ENCODE measurements at regions not wholly inside any gene's neighbourhood (a gene's known extent, or its start where the extent isn't known, plus 50 kb on each side); places are given as distances from the start of the nearest gene placed in this dataset.

DNA sequence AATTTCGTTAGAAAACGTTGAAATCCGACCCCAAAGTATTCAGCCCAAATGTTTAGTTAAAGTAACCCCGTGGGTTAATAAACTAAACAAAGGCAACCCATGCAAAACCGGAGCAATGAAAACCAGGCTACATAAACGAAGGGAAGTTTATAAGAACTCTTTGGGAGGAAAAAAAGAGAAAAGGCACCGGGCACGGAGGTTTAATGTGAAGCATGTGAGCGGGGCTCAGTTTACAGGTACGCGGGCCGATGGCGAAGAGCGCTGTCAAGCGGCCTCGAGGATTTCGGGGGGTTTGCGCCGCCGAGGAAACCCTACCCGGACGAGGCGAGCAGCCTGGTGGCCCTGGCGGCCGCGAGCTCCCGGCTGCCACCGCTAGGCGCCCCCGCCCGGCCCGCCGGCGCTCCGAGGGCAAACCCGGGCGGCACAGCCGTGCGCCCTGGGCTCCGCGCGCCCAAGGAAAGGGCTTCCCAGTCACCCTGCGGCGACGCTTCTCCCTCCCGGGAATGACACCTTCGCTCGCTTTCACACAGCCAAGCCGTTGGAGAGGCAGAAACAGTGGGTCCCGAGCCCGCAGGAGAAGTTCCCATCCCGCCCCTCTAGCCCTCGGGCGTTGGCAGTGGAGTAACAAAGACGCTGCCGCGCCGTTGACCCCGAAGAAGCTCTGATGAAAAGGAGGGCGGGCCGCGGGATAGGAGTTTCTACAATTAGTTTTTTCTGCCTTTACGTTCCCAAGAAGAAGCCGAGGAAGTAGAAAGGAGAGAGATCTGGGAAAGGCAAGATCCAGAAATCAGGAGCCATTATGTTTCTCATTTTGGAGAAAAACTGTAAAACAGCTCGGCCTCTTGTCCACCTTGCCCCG, 126.0 kb downstream of the TMEM174 start:
- TF ChIP-seq, protein P1, sequence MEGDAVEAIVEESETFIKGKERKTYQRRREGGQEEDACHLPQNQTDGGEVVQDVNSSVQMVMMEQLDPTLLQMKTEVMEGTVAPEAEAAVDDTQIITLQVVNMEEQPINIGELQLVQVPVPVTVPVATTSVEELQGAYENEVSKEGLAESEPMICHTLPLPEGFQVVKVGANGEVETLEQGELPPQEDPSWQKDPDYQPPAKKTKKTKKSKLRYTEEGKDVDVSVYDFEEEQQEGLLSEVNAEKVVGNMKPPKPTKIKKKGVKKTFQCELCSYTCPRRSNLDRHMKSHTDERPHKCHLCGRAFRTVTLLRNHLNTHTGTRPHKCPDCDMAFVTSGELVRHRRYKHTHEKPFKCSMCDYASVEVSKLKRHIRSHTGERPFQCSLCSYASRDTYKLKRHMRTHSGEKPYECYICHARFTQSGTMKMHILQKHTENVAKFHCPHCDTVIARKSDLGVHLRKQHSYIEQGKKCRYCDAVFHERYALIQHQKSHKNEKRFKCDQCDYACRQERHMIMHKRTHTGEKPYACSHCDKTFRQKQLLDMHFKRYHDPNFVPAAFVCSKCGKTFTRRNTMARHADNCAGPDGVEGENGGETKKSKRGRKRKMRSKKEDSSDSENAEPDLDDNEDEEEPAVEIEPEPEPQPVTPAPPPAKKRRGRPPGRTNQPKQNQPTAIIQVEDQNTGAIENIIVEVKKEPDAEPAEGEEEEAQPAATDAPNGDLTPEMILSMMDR (IDR thresholded peaks at IDR 0.05; ENCODE audit: borderline replicate concordance, control extremely low read depth, extremely low read depth, insufficient read depth, missing control alignments), result no peak
- peak; percentile 30 for DNase-seq (ENCODE audit: low spot score)
- in situ Hi-C loops (cut with MboI; ENCODE audit: low sequenced_read_pairs, unreplicated experiment), result loop anchor here (10.0 kb wide), 1 partner anchor 74 kb away; no protein-coding TSS in a partner anchor

DNA sequence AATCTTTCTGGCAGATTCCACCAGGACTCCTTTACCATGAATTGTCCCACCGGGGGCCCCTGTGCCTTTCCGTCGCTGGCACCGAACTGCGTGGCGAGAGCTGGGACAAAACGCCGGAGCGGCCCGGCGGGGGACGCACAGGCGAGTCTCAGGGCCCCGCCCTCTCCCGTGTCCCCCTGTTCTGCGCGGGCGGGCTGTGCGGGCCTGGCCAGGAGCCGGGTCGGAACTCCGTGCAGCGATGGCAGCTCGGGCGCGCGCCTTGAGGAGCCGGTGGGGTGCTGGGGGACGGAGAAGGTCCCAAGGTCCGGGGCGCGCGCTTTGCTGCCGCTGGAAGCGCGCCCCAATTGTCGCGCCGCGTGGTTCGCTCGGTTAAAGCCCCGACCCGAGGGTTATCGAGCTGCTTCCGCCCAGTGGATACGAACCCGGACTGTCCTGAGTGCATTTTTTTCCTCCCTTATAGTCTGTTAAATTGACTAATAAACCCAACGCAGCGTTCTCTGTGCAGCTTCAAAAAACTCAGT, 125.3 kb downstream of the TMEM174 start:
- peak; percentile 23 for DNase-seq (ENCODE audit: low spot score)
- in situ Hi-C loops (cut with MboI; ENCODE audit: low sequenced_read_pairs, unreplicated experiment), result loop anchor here (10.0 kb wide), 1 partner anchor 74 kb away; no protein-coding TSS in a partner anchor

DNA sequence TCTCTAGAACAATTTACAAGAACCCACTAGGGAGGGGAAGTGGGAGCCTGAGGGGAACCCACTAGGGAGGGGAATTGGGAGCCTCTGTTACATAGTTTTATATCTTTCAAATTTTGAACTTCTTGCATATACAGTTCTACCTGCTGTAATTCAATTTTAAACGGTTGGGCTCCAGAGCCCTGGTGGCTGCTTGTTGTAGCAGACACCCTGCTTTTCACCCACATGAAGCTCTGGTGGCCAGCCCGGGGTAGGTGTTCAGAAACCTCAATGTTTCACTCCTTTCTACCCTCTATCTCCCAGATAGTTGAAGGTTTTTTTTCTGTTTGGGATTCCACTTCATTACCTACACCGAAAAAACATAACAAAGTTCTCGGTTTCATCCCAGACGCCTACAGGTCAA, 124.4 kb downstream of the TMEM174 start:
- in situ Hi-C loops (cut with MboI; ENCODE audit: low sequenced_read_pairs, unreplicated experiment), result loop anchor here (10.0 kb wide), 1 partner anchor 73 kb away; no protein-coding TSS in a partner anchor
- DNase-seq (ENCODE audit: low spot score), result no peak
- TF ChIP-seq, protein P1 (IDR thresholded peaks at IDR 0.05; ENCODE audit: borderline replicate concordance, control extremely low read depth, extremely low read depth, insufficient read depth, missing control alignments), result no peak

More for the DNA sequence above, 125.3 kb downstream of the TMEM174 start:
- TF ChIP-seq, protein P1 (IDR thresholded peaks at IDR 0.05; ENCODE audit: borderline replicate concordance, control extremely low read depth, extremely low read depth, insufficient read depth, missing control alignments), result no peak

DNA sequence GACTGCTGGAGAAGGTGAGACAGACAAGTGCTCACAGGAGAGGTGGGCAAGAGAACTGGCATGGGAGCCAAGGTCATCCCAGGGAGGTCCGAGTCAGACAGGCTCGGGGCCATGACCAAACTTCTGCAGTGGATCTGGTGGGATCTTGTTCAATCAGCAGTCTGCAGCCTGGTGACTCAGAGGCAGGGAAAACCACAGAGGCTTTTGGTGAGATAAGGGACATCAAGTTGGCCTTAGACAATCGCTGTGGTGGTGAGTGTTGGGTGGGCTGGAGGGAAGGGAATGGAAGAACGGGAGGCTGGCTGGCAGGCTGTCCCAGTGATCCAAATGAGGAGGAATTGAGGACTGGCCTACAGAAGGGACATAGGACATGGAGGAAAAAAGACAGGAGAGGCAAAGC, 123.8 kb downstream of the TMEM174 start:
- TF ChIP-seq, protein P1 (IDR thresholded peaks at IDR 0.05; ENCODE audit: borderline replicate concordance, control extremely low read depth, extremely low read depth, insufficient read depth, missing control alignments), result no peak
- in situ Hi-C loops (cut with MboI; ENCODE audit: low sequenced_read_pairs, unreplicated experiment), result loop anchor here (10.0 kb wide), 1 partner anchor 72 kb away; no protein-coding TSS in a partner anchor
- DNase-seq (ENCODE audit: low spot score), result no peak

DNA sequence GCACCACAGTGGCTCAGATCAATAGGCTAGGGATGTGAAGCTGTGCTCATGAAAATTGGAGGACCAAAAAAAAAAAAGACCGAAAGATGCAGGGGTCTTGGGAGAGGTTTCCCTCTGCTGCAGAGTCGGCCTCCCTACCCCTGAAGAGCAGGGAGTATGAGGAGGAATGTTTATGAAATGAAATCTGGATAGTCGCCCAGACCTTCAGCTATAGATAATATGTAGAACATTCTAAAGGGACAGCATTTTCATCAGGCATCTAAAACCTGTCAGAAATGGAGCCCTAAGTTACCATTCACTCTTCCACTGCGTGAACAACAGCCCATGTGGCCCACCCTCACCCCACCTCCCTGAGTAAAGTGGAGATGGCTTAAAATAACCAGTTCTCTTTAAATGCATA, 122.9 kb downstream of the TMEM174 start:
- TF ChIP-seq, protein P1 (IDR thresholded peaks at IDR 0.05; ENCODE audit: borderline replicate concordance, control extremely low read depth, extremely low read depth, insufficient read depth, missing control alignments), result no peak
- in situ Hi-C loops (cut with MboI; ENCODE audit: low sequenced_read_pairs, unreplicated experiment), result loop anchor here (10.0 kb wide), 1 partner anchor 71 kb away; no protein-coding TSS in a partner anchor
- DNase-seq (ENCODE audit: low spot score), result no peak

DNA sequence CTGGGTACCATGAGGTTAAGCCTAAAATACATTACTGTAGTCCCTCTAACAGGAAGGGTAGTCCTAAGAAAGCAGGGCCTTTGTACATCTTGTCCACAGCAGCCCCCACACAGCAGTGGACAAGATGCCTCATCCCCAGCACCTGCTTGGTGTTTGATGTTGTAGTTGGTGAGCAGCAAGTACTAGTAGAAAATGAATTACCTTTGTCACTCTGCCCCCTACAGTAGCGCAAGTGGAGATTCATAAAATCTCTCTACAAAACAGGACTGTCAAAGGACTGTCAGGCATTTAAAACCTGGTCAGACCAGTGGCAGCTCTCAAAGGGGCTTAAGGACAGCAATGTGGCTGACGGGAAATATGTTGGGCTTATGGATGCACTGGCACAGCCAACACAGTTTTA, 122.5 kb downstream of the TMEM174 start:
- in situ Hi-C loops (cut with MboI; ENCODE audit: low sequenced_read_pairs, unreplicated experiment), result loop anchor here (10.0 kb wide), 1 partner anchor 71 kb away; no protein-coding TSS in a partner anchor
- DNase-seq (ENCODE audit: low spot score), result no peak
- TF ChIP-seq, protein P1 (IDR thresholded peaks at IDR 0.05; ENCODE audit: borderline replicate concordance, control extremely low read depth, extremely low read depth, insufficient read depth, missing control alignments), result no peak

Measured in GM13976 (cell line).